ENCODE measurements at regions not wholly inside any gene's neighbourhood (a gene's known extent, or its start where the extent isn't known, plus 50 kb on each side); places are given as distances from the start of the nearest gene placed in this dataset.

GRCh38 chr6:98384334-98384733 is 450.0 kb upstream of the POU3F2 start:
- no peak for TF ChIP-seq CTCF (IDR thresholded peaks at IDR 0.05)
- TF ChIP-seq POLR2A (IDR thresholded peaks at IDR 0.05): no peak
